Heart right ventricle (tissue), 16 donors: ENCODE measurements at regions not wholly inside any gene's neighbourhood (a gene's known extent, or its start where the extent isn't known, plus 50 kb on each side); places are given as distances from the start of the nearest gene placed in this dataset.

Experiments
- ATAC-seq, 8 donors: fragments of 200-7000 bp; cut with Tn5 transposase; one replicate each; pipeline ENCODE4 v1.9.1; 2020; ENCODE audit warnings: mild to moderate bottlenecking in 8 of 8, moderate library complexity in 8 of 8, moderate number of reproducible peaks in 1 of 8
- DNase-seq, 2 donors: peaks; one replicate each; pipeline ENCODE4 v3.0.0-alpha.2; 2020
- H3K27ac ChIP-seq, 10 donors: fragments of 200-600 bp; sonication (generic) in 2 of 10; one replicate each; pipeline versions ENCODE4 v1.5.0 to v1.8.0; 2020 to 2022; ENCODE audit warnings: mild to moderate bottlenecking in 3 of 10
- H3K27me3 ChIP-seq, 7 donors: fragments of 200-600 bp; one replicate each; pipeline ENCODE4 v1.8.0; 2021 to 2022; ENCODE audit warnings: mild to moderate bottlenecking in 2 of 7
- H3K36me3 ChIP-seq, 9 donors: fragments of 200-600 bp; sonication (generic) in 1 of 9; one replicate each; pipeline versions ENCODE4 v1.5.0 to v1.8.0; 2020 to 2022; ENCODE audit warnings: mild to moderate bottlenecking in 2 of 9
- H3K4me1 ChIP-seq, 9 donors: fragments of 200-600 bp; sonication (generic) in 1 of 9; one replicate each; pipeline versions ENCODE4 v1.5.0 to v1.8.0; 2020 to 2022; ENCODE audit warnings: mild to moderate bottlenecking in 4 of 9
- H3K4me3 ChIP-seq, 10 donors: fragments of 200-600 bp; sonication (generic) in 2 of 10; one replicate each; pipeline versions ENCODE4 v1.5.0 to v1.8.0; 2020 to 2022; ENCODE audit warnings: mild to moderate bottlenecking in 7 of 10, moderate library complexity in 2 of 10
- H3K9me3 ChIP-seq, 11 donors: fragments of 200-600 bp in 10 of 11; sonication (generic) in 2 of 11; one replicate each; pipeline versions ENCODE4 v1.5.0 to v1.8.0; 2013 to 2022; ENCODE audit warnings: mild to moderate bottlenecking in 2 of 11, control low read depth in 1 of 11, moderate library complexity in 1 of 11
- CTCF ChIP-seq, 9 donors: fragments of 200-600 bp; sonication (generic) in 2 of 9; IDR thresholded peaks; one replicate each; pipeline versions ENCODE4 v1.5.0 to v1.8.0; 2021 to 2022; ENCODE audit warnings: antibody characterized with exemption in 9 of 9, mild to moderate bottlenecking in 5 of 9, moderate library complexity in 1 of 9
- WGBS, 2 donors: extraction: QIAGEN DNeasy Blood & Tissue Kit; methylation state at CpG; one replicate each; pipeline ENCODE4 v1.1.7; 2013; ENCODE audit warnings: inconsistent platforms in 1 of 2; 5-methylcytosine and 5-hydroxymethylcytosine counted together
- intact Hi-C, 10 donors: fragments of 100-400 bp; cut with DNase I; formaldehyde crosslinking; loops; one replicate each; pipeline versions ENCODE4 v1.11.1 to v1.14.2; 2022
- donor health status: Arrhythmogenic right ventricular cardiomyopathy.
- donor health status: ischemic (EF 13 %, LVEDD 7.1; RV severe dilation, severe dysfunction).
- donor health status: healthy with polysubstance abuse.
- donor health status: DM: no; HTN: yes; CAD: no.
- donor health status: DM: no; HTN: no; CAD: no.
- donor health status: ischemic (EF 25% LVEDD 6.9; RV normal size, moderate dysfunction).
- donor health status: ischemic (EF 25% LVEDD 5.7; RV mildly dilated, moderate dysfunction).
- donor health status: healthy.
- donor health status: DM: yes; HTN: yes; CAD: no.
- donor health status: Ischemic cardiomyopathy.
- donor health status: ischemic (EF 35%, LVEDD 5.7; RV mildly dilated, moderate dysfunction).
- donor health status: nonischemic (EF 11% LVEDD 7.7; RV severe dilation, severe dysfunction).
- donor health status: DM: yes; HTN: yes; CAD: no.
- donor health status: PGD.
- donor health status: ischemic (EF 29% LVEDD 5.4; RV normal size, mild dysfunction).
- donor health status: nonischemic (EF 23%, LVEDD 6.1; RV moderate dilation, normal function).

- peaks cover 0 to 44% (median 23%) of the 10 kb centered on the region in 11 donors for H3K9me3 ChIP-seq
- intact Hi-C loops: no loop called here
- H3K27ac ChIP-seq: no peak overlapping the region
- no peak for ATAC-seq
- H3K36me3 ChIP-seq: no peaks in the 10 kb centered on the region
- no peak overlapping the region for H3K4me3 ChIP-seq
- TF ChIP-seq CTCF (IDR thresholded peaks at IDR 0.05): no peak
- DNase-seq: no peak
- peaks cover 0 to 3% (median 0%) of the 10 kb centered on the region in 7 donors for H3K27me3 ChIP-seq
- H3K4me1 ChIP-seq: no peaks in the 10 kb centered on the region
Measured at GRCh38 chr18:76750269-76750668, 72.1 kb upstream of the ZNF236 start.

DNA sequence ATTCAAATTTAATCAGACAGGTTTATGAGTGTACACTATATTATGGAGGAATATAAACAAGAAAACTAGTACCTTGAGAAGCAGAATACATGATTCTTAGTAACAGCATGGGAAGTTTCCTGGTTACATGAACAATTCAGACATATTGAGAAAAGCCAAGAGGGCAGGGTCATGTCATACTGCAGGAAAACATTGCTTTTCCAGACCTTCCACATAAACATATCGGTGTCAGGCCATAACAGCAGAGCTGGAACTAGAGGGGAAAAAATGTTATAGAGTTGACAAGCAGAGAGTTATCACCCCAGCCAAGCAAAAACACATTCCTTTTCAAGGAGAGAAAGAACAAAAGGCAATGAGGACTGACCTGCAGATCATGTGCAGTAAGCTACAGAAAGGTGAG, 74.7 kb upstream of the ZNF236 start:
- Histone ChIP-seq H3K27me3 (peaks cover 0 to 7% (median 0%) of the 10 kb centered on the region in 7 donors), H3K27ac (no peak overlapping the region), H3K9me3 (peaks cover 0 to 44% (median 23%) of the 10 kb centered on the region in 11 donors), H3K4me1 (no peaks in the 10 kb centered on the region), H3K36me3 (no peaks in the 10 kb centered on the region), H3K4me3 (no peak overlapping the region)
- 73 to 78% methylated on average over 1 of the region's 1 CpG for WGBS, 2 donors
- DNase-seq: no peak
- no peak for TF ChIP-seq CTCF (IDR thresholded peaks at IDR 0.05)
- ATAC-seq: no peak
- intact Hi-C loops: no loop called here

- peaks cover 0 to 14% (median 0%) of the 10 kb centered on the region in 9 donors for H3K4me1 ChIP-seq
- intact Hi-C loops: no loop called here
- no peak overlapping the region for H3K27ac ChIP-seq
- H3K9me3 ChIP-seq: no peaks in the 10 kb centered on the region
- peaks cover 0 to 14% (median 0%) of the 10 kb centered on the region in 7 donors for H3K27me3 ChIP-seq
- TF ChIP-seq CTCF (IDR thresholded peaks at IDR 0.05): no peak
- ATAC-seq (no peak), DNase-seq (no peak)
- H3K36me3 ChIP-seq: no peaks in the 10 kb centered on the region
- H3K4me3 ChIP-seq: no peak overlapping the region
- 89% methylated on average over 3 of the region's 3 CpGs for WGBS, 2 donors
Measured at GRCh38 chr18:76741346-76741745, 81.0 kb upstream of the ZNF236 start.

GRCh38 chr18:76736309-76736708, 86.0 kb upstream of the ZNF236 start:
- ATAC-seq: no peak
- Histone ChIP-seq H3K4me1 (peaks cover 0 to 14% (median 0%) of the 10 kb centered on the region in 9 donors), H3K4me3 (no peak overlapping the region), H3K27me3 (peaks cover 0 to 14% (median 3%) of the 10 kb centered on the region in 7 donors), H3K9me3 (no peaks in the 10 kb centered on the region), H3K27ac (no peak overlapping the region), H3K36me3 (no peaks in the 10 kb centered on the region)
- 91 to 93% methylated on average over 18 of the region's 18 CpGs for WGBS, 2 donors
- no peak for DNase-seq
- TF ChIP-seq CTCF (IDR thresholded peaks at IDR 0.05): no peak
- intact Hi-C loops: no loop called here
